ENCODE measurements at regions not wholly inside any gene's neighbourhood (a gene's known extent, or its start where the extent isn't known, plus 50 kb on each side); places are given as distances from the start of the nearest gene placed in this dataset.

DNA sequence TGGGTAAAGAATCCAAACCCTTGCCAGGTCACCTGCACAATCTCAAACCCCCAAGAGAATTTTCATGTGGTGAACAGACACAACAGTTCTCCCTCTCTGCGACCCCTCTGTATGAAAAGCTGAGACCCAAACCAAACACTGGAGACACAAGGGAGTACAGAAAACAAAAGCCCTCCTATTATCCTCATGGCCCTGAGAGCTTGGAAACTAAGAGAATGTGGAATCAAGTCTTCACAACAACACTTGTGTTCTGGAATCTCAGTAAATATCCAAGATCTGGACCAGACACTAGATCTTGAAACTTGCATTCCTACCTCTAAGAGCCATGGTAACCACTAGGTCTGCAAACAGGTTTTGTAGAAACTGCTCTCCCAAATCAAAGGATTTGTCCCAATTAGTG, 50.1 kb upstream of the CCDC150 start:
- TF ChIP-seq EZH2 (IDR thresholded peaks at IDR 0.05; ENCODE audit: insufficient read depth, low read length) = no peak
- no peak for TF ChIP-seq CTCF (IDR thresholded peaks at IDR 0.05; ENCODE audit: insufficient read depth, low read depth, low read length)
